ENCODE measurements at regions not wholly inside any gene's neighbourhood (a gene's known extent, or its start where the extent isn't known, plus 50 kb on each side); places are given as distances from the start of the nearest gene placed in this dataset.

DNA sequence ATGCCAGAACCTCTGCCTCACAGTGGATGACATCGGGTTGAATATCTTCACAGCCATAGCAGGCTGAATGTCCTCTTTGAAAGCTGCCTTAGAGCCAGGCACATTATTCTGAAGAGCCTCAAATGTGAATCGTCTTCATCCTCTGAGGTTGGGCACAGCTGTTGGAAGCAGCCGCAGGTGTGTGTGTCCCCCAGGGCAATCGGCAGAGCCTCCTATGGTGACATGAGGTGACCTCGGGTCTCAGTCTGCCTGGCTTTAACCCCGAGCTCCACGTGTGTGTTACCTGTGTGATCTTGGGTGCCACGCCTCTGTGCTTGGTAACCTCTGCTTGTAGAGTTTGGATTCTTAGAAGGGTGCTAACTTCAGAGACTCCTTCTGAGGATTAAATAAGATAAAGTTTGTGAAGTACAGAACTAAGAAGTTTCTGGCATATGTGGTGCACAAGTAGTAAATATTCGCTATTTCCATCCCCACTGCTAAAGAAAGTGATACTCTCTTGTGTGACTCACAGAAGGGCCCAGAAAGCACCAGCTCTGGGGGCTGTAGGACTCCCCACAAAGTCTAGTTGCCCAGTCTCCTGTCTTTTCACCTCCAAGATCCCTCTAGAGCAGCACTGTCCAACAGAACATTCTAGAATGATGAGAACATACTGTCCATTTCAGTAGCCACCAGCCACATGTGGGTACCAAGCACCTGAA lies 500.9 kb downstream of the NPHP4 start:
- TF ChIP-seq EP300 (conservative IDR thresholded peaks at IDR 0.05; ENCODE audit: poor library complexity, severe bottlenecking) (no peak), POLR2AphosphoS5 (IDR thresholded peaks at IDR 0.05) (no peak), TAF1 (IDR thresholded peaks at IDR 0.05; ENCODE audit: low read depth) (no peak), EZH2 (IDR thresholded peaks at IDR 0.05; ENCODE audit: borderline replicate concordance, insufficient read depth, low read length, poor library complexity, severe bottlenecking) (no peak)
- TF ChIP-seq, protein P1, sequence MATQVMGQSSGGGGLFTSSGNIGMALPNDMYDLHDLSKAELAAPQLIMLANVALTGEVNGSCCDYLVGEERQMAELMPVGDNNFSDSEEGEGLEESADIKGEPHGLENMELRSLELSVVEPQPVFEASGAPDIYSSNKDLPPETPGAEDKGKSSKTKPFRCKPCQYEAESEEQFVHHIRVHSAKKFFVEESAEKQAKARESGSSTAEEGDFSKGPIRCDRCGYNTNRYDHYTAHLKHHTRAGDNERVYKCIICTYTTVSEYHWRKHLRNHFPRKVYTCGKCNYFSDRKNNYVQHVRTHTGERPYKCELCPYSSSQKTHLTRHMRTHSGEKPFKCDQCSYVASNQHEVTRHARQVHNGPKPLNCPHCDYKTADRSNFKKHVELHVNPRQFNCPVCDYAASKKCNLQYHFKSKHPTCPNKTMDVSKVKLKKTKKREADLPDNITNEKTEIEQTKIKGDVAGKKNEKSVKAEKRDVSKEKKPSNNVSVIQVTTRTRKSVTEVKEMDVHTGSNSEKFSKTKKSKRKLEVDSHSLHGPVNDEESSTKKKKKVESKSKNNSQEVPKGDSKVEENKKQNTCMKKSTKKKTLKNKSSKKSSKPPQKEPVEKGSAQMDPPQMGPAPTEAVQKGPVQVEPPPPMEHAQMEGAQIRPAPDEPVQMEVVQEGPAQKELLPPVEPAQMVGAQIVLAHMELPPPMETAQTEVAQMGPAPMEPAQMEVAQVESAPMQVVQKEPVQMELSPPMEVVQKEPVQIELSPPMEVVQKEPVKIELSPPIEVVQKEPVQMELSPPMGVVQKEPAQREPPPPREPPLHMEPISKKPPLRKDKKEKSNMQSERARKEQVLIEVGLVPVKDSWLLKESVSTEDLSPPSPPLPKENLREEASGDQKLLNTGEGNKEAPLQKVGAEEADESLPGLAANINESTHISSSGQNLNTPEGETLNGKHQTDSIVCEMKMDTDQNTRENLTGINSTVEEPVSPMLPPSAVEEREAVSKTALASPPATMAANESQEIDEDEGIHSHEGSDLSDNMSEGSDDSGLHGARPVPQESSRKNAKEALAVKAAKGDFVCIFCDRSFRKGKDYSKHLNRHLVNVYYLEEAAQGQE (IDR thresholded peaks at IDR 0.05; ENCODE audit: borderline replicate concordance), result no peak
- TF ChIP-seq, protein P2, sequence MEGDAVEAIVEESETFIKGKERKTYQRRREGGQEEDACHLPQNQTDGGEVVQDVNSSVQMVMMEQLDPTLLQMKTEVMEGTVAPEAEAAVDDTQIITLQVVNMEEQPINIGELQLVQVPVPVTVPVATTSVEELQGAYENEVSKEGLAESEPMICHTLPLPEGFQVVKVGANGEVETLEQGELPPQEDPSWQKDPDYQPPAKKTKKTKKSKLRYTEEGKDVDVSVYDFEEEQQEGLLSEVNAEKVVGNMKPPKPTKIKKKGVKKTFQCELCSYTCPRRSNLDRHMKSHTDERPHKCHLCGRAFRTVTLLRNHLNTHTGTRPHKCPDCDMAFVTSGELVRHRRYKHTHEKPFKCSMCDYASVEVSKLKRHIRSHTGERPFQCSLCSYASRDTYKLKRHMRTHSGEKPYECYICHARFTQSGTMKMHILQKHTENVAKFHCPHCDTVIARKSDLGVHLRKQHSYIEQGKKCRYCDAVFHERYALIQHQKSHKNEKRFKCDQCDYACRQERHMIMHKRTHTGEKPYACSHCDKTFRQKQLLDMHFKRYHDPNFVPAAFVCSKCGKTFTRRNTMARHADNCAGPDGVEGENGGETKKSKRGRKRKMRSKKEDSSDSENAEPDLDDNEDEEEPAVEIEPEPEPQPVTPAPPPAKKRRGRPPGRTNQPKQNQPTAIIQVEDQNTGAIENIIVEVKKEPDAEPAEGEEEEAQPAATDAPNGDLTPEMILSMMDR (IDR thresholded peaks at IDR 0.05; ENCODE audit: poor library complexity, severe bottlenecking), result no peak
